Adipocyte (in vitro differentiated cells): ENCODE measurements at regions not wholly inside any gene's neighbourhood (a gene's known extent, or its start where the extent isn't known, plus 50 kb on each side); places are given as distances from the start of the nearest gene placed in this dataset.

Experiments used
- DNase-seq: peaks from one replicate; pipeline ENCODE4 v3.0.0-alpha.2; 2015; ENCODE audit warnings: low read depth
- H3K27me3 ChIP-seq: replicated peaks from 2 replicates; pipeline ENCODE4 v1.7.0; 2013; ENCODE audit warnings: mild to moderate bottlenecking, low read length, moderate library complexity; ENCODE audit not compliant: control insufficient read depth, insufficient read depth
- H3K36me3 ChIP-seq: 2 replicates; pipeline ENCODE4 v1.7.0; 2013; ENCODE audit warnings: low read length, mild to moderate bottlenecking, moderate library complexity; ENCODE audit not compliant: control insufficient read depth, insufficient read depth, severe bottlenecking
- H3K4me1 ChIP-seq: 2 replicates; pipeline ENCODE4 v1.7.0; 2013; ENCODE audit warnings: mild to moderate bottlenecking, low read length, moderate library complexity; ENCODE audit not compliant: control insufficient read depth, insufficient read depth
- H3K4me3 ChIP-seq: 2 replicates; pipeline ENCODE4 v1.7.0; 2013; ENCODE audit warnings: mild to moderate bottlenecking, low read length, moderate library complexity
- H3K9ac ChIP-seq: 2 replicates; pipeline ENCODE4 v1.7.0; 2013; ENCODE audit warnings: mild to moderate bottlenecking, low read length, moderate library complexity
- H3K9me3 ChIP-seq: 2 replicates; pipeline ENCODE4 v1.7.0; 2013; ENCODE audit warnings: mild to moderate bottlenecking, low read length, moderate library complexity; ENCODE audit not compliant: control insufficient read depth

GRCh38 chr12:66733321-66733720, 54.4 kb upstream of the GRIP1 start:
- Histone ChIP-seq H3K36me3 (no peaks in the 10 kb centered on the region), H3K9ac (no peak overlapping the region), H3K4me3 (no peak overlapping the region), H3K4me1 (no peaks in the 10 kb centered on the region), H3K9me3 (no peaks in the 10 kb centered on the region), H3K27me3 (no peaks in the 10 kb centered on the region)
- DNase-seq = no peak

- H3K27me3 ChIP-seq = no peaks in the 10 kb centered on the region
- no peaks in the 10 kb centered on the region for H3K4me1 ChIP-seq
- no peak for DNase-seq
- H3K9me3 ChIP-seq = no peaks in the 10 kb centered on the region
- H3K36me3 ChIP-seq = no peaks in the 10 kb centered on the region
- no peak overlapping the region for H3K9ac ChIP-seq
- no peak overlapping the region for H3K4me3 ChIP-seq
Measured at GRCh38 chr12:66733839-66734238, 55.0 kb upstream of the GRIP1 start.

GRCh38 chr12:66735275-66735674, 56.4 kb upstream of the GRIP1 start:
- DNase-seq = no peak
- Histone ChIP-seq H3K36me3 (no peaks in the 10 kb centered on the region), H3K9me3 (no peaks in the 10 kb centered on the region), H3K27me3 (peaks cover 4% of the 10 kb centered on the region), H3K9ac (no peak overlapping the region), H3K4me3 (no peak overlapping the region), H3K4me1 (no peaks in the 10 kb centered on the region)

- H3K4me1 ChIP-seq = no peaks in the 10 kb centered on the region
- no peaks in the 10 kb centered on the region for H3K9me3 ChIP-seq
- no peak overlapping the region for H3K4me3 ChIP-seq
- H3K9ac ChIP-seq = no peak overlapping the region
- H3K27me3 ChIP-seq = peaks cover 4% of the 10 kb centered on the region
- H3K36me3 ChIP-seq = no peaks in the 10 kb centered on the region
- no peak for DNase-seq
Measured at GRCh38 chr12:66736931-66737330, 58.1 kb upstream of the GRIP1 start.

GRCh38 chr12:66739266-66739665, 60.4 kb upstream of the GRIP1 start:
- Histone ChIP-seq H3K9ac (no peak overlapping the region), H3K36me3 (no peaks in the 10 kb centered on the region), H3K9me3 (no peaks in the 10 kb centered on the region), H3K4me1 (no peaks in the 10 kb centered on the region), H3K4me3 (no peak overlapping the region), H3K27me3 (peaks cover 4% of the 10 kb centered on the region)
- DNase-seq = no peak

GRCh38 chr12:66739940-66740651, 61.2 kb upstream of the GRIP1 start:
- H3K4me3 ChIP-seq = no peak overlapping the region
- H3K4me1 ChIP-seq = no peaks in the 10 kb centered on the region
- H3K36me3 ChIP-seq = no peaks in the 10 kb centered on the region
- H3K27me3 ChIP-seq = peaks cover 4% of the 10 kb centered on the region
- no peak overlapping the region for H3K9ac ChIP-seq
- H3K9me3 ChIP-seq = no peaks in the 10 kb centered on the region
- DNase-seq = no peak

GRCh38 chr12:66740732-66741131, 61.9 kb upstream of the GRIP1 start:
- no peaks in the 10 kb centered on the region for H3K4me1 ChIP-seq
- peaks cover 8% of the 10 kb centered on the region for H3K27me3 ChIP-seq
- H3K4me3 ChIP-seq = no peak overlapping the region
- no peaks in the 10 kb centered on the region for H3K9me3 ChIP-seq
- no peak overlapping the region for H3K9ac ChIP-seq
- DNase-seq = no peak
- H3K36me3 ChIP-seq = no peaks in the 10 kb centered on the region

GRCh38 chr12:66741919-66742318, 63.0 kb upstream of the GRIP1 start:
- no peaks in the 10 kb centered on the region for H3K36me3 ChIP-seq
- H3K27me3 ChIP-seq = peaks cover 10% of the 10 kb centered on the region
- no peaks in the 10 kb centered on the region for H3K9me3 ChIP-seq
- H3K4me3 ChIP-seq = no peak overlapping the region
- no peaks in the 10 kb centered on the region for H3K4me1 ChIP-seq
- DNase-seq = no peak
- no peak overlapping the region for H3K9ac ChIP-seq

GRCh38 chr12:66742508-66743367, 63.9 kb upstream of the GRIP1 start:
- H3K36me3 ChIP-seq = no peaks in the 10 kb centered on the region
- DNase-seq = no peak

GRCh38 chr12:66744461-66744860, 65.6 kb upstream of the GRIP1 start:
- Histone ChIP-seq H3K4me3 (no peak overlapping the region), H3K27me3 (peaks cover 17% of the 10 kb centered on the region), H3K4me1 (no peaks in the 10 kb centered on the region), H3K9ac (no peak overlapping the region), H3K9me3 (no peaks in the 10 kb centered on the region), H3K36me3 (no peaks in the 10 kb centered on the region)
- DNase-seq = no peak

More at GRCh38 chr12:66742508-66743367, 63.9 kb upstream of the GRIP1 start:
- Histone ChIP-seq H3K27me3 (peaks cover 14% of the 10 kb centered on the region), H3K4me3 (no peak overlapping the region), H3K9me3 (no peaks in the 10 kb centered on the region), H3K9ac (no peak overlapping the region), H3K4me1 (no peaks in the 10 kb centered on the region)

- Histone ChIP-seq H3K27me3 (peaks cover 14% of the 10 kb centered on the region), H3K9ac (no peak overlapping the region), H3K4me3 (no peak overlapping the region), H3K36me3 (no peaks in the 10 kb centered on the region), H3K4me1 (no peaks in the 10 kb centered on the region), H3K9me3 (no peaks in the 10 kb centered on the region)
- DNase-seq = no peak
Measured at GRCh38 chr12:66744956-66745383, 66.1 kb upstream of the GRIP1 start.
